PC-3 (cell line): ENCODE measurements at regions not wholly inside any gene's neighbourhood (a gene's known extent, or its start where the extent isn't known, plus 50 kb on each side); places are given as distances from the start of the nearest gene placed in this dataset.

Experiments used
- ATAC-seq: fragments of 200-7000 bp; cut with Tn5 transposase; 2 replicates; pipeline ENCODE4 v1.9.1; 2020; ENCODE audit warnings: mild to moderate bottlenecking, moderate library complexity
- BruUV-seq: library from RNA; stranded (reverse); fragments of 400-500 nt; replicated peaks from 2 replicates; lab custom pipeline; 2021; lab: Mats Ljungman, UMichigan
- CTCF ChIA-PET: fragments of 300-600 bp; sonication (Branson Sonifier 250); formaldehyde crosslinking; loops from one replicate; lab custom pipeline; 2022; ENCODE audit warnings: antibody characterized with exemption; lab: Charles Lee
- POLR2A ChIA-PET: fragments of 300-600 bp; sonication (Branson Sonifier 250); formaldehyde crosslinking; loops from one replicate; lab custom pipeline; 2022; ENCODE audit warnings: antibody characterized with exemption; ENCODE audit not compliant: unreplicated experiment; lab: Charles Lee
- DNase-seq: peaks from one replicate; pipeline ENCODE4 v3.0.0-alpha.2; 2015
- H2AFZ ChIP-seq: fragments of 300-600 bp; sonication (generic); 2 replicates; pipeline ENCODE4 v1.6.0; 2016; ENCODE audit warnings: antibody characterized with exemption, low read length
- H3F3A ChIP-seq: fragments of 300-600 bp; sonication (generic); one replicate; pipeline ENCODE4 v1.6.0; 2017; ENCODE audit warnings: antibody characterized with exemption, low read length, control low read depth, mild to moderate bottlenecking; ENCODE audit not compliant: unreplicated experiment
- H3K27ac ChIP-seq: fragments of 300-600 bp; sonication (generic); 2 replicates; pipeline ENCODE4 v1.5.1; 2016; ENCODE audit warnings: mild to moderate bottlenecking, low read length
- H3K27me3 ChIP-seq: fragments of 300-600 bp; sonication (generic); 2 replicates; pipeline ENCODE4 v1.6.1; 2016; ENCODE audit warnings: low read length, mixed read lengths
- H3K36me3 ChIP-seq: fragments of 300-600 bp; sonication (generic); 2 replicates; pipeline ENCODE4 v1.6.1; 2016; ENCODE audit warnings: low read depth, mixed run types, low read length, mixed read lengths
- H3K4me1 ChIP-seq: fragments of 300-600 bp; sonication (generic); 2 replicates; pipeline ENCODE4 v1.5.1; 2016; ENCODE audit warnings: low read length; ENCODE audit not compliant: insufficient read depth
- H3K4me2 ChIP-seq: fragments of 300-600 bp; sonication (generic); 2 replicates; pipeline ENCODE4 v1.6.0; 2016; ENCODE audit warnings: low read length
- H3K4me3 ChIP-seq: fragments of 300-600 bp; sonication (generic); 2 replicates; pipeline ENCODE4 v1.5.1; 2016; ENCODE audit warnings: mild to moderate bottlenecking, low read length, mixed read lengths
- H3K79me2 ChIP-seq: fragments of 300-600 bp; sonication (generic); 2 replicates; pipeline ENCODE4 v1.6.1; 2017; ENCODE audit warnings: low read length, mixed read lengths
- H3K9ac ChIP-seq: fragments of 300-600 bp; sonication (generic); 2 replicates; pipeline ENCODE4 v1.6.0; 2016; ENCODE audit warnings: mild to moderate bottlenecking, low read length
- H3K9me2 ChIP-seq: fragments of 300-600 bp; sonication (generic); replicated peaks from 2 replicates; pipeline ENCODE4 v1.6.1; 2016; ENCODE audit warnings: mixed run types, low read length, mixed read lengths
- H3K9me3 ChIP-seq: fragments of 300-600 bp; sonication (generic); 2 replicates; pipeline ENCODE4 v1.6.1; 2016; ENCODE audit warnings: low read length, mixed read lengths
- H4K20me1 ChIP-seq: fragments of 300-600 bp; sonication (generic); 2 replicates; pipeline ENCODE4 v1.6.1; 2016; ENCODE audit warnings: low read length, mixed read lengths
- CTCF ChIP-seq: fragments of 300-600 bp; sonication (generic); conservative IDR thresholded peaks from 2 replicates; pipeline ENCODE4 v1.5.1; 2017; ENCODE audit warnings: antibody characterized with exemption, low read depth, mild to moderate bottlenecking, low read length
- EZH2 ChIP-seq: fragments of 300-600 bp; sonication (generic); IDR thresholded peaks from one replicate; pipeline ENCODE4 v1.6.1; 2017; ENCODE audit warnings: antibody characterized with exemption, mild to moderate bottlenecking, low read length; ENCODE audit not compliant: unreplicated experiment
- EZH2phosphoT487 ChIP-seq: fragments of 300-600 bp; sonication (generic); IDR thresholded peaks from 2 replicates; pipeline ENCODE4 v1.6.1; 2018; ENCODE audit warnings: mild to moderate bottlenecking, antibody characterized with exemption, low read length, borderline replicate concordance
- intact Hi-C: fragments of 100-400 bp; cut with micrococcal nuclease; formaldehyde crosslinking; loops from 2 replicates; pipeline ENCODE4 v1.9.0; 2023

GRCh38 chrX:121894756-121895155, 847.3 kb downstream of the GLUD2 start:
- Histone ChIP-seq H3K79me2 (no peaks in the 10 kb centered on the region), H3K9me3 (no peaks in the 10 kb centered on the region), H3K27ac (no peak overlapping the region), H3F3A (no peaks in the 10 kb centered on the region), H3K4me2 (no peak overlapping the region), H3K4me3 (no peak overlapping the region), H4K20me1 (no peaks in the 10 kb centered on the region), H3K36me3 (no peaks in the 10 kb centered on the region), H3K9ac (no peak overlapping the region), H3K27me3 (no peaks in the 10 kb centered on the region), H2AFZ (no peak overlapping the region), H3K9me2 (no peaks in the 10 kb centered on the region), H3K4me1 (no peaks in the 10 kb centered on the region)
- ATAC-seq (no peak), DNase-seq (no peak)
- no TSS peak for BruUV-seq
- POLR2A ChIA-PET: no interaction called here
- CTCF ChIA-PET: no interaction called here
- TF ChIP-seq CTCF: no peak
- TF ChIP-seq EZH2phosphoT487: no peak
- TF ChIP-seq EZH2: no peak
- intact Hi-C loops: no loop called here

DNA sequence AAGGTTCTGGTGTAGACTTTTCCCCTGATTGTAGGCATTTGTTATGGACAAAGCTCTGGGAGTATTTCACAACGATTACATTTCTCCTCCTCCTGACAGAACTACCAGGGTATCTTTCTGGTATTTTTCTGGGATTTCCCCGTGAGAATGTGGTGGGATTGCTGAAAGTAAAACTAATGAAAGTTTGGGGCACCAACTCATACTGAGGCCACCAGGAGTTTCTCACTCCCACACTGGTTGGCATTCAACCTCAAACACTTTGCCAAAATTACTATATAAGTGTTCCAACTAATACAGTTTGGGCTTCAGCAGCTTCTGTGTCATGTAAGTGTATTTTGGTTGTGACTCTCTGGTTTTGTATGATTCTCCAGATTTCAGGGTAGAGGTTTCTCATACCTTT, 855.1 kb downstream of the GLUD2 start:
- Histone ChIP-seq H3K4me1 (no peaks in the 10 kb centered on the region), H3K9me2 (no peaks in the 10 kb centered on the region), H3F3A (no peaks in the 10 kb centered on the region), H3K27ac (no peak overlapping the region), H2AFZ (no peak overlapping the region), H3K4me2 (no peak overlapping the region), H3K36me3 (no peaks in the 10 kb centered on the region), H3K4me3 (no peak overlapping the region), H3K79me2 (no peaks in the 10 kb centered on the region), H3K9me3 (no peaks in the 10 kb centered on the region), H3K9ac (no peak overlapping the region), H3K27me3 (no peaks in the 10 kb centered on the region), H4K20me1 (no peaks in the 10 kb centered on the region)
- no peak for ATAC-seq
- ChIA-PET POLR2A (no interaction called here), CTCF (no interaction called here)
- DNase-seq: no peak
- intact Hi-C loops: no loop called here
- no TSS peak for BruUV-seq
- no peak for TF ChIP-seq EZH2phosphoT487
- TF ChIP-seq CTCF: no peak
- no peak for TF ChIP-seq EZH2

GRCh38 chrX:121903961-121904360, 856.6 kb downstream of the GLUD2 start:
- no peak overlapping the region for H2AFZ ChIP-seq
- POLR2A ChIA-PET: no interaction called here
- no peak overlapping the region for H3K9ac ChIP-seq
- no peak for TF ChIP-seq CTCF
- no peak for TF ChIP-seq EZH2phosphoT487
- TF ChIP-seq EZH2: no peak
- H3K4me2 ChIP-seq: no peak overlapping the region
- no peak overlapping the region for H3K4me3 ChIP-seq
- ATAC-seq (no peak), DNase-seq (no peak)
- intact Hi-C loops: no loop called here
- H3K27me3 ChIP-seq: no peaks in the 10 kb centered on the region
- no peaks in the 10 kb centered on the region for H3K79me2 ChIP-seq
- no peaks in the 10 kb centered on the region for H3K4me1 ChIP-seq
- H3K36me3 ChIP-seq: no peaks in the 10 kb centered on the region
- CTCF ChIA-PET: no interaction called here
- no TSS peak for BruUV-seq
- no peaks in the 10 kb centered on the region for H4K20me1 ChIP-seq
- no peaks in the 10 kb centered on the region for H3K9me2 ChIP-seq
- no peaks in the 10 kb centered on the region for H3F3A ChIP-seq
- H3K9me3 ChIP-seq: no peaks in the 10 kb centered on the region
- no peak overlapping the region for H3K27ac ChIP-seq
